KMS-11 (cell line): ENCODE measurements at regions not wholly inside any gene's neighbourhood (a gene's known extent, or its start where the extent isn't known, plus 50 kb on each side); places are given as distances from the start of the nearest gene placed in this dataset.

ENCODE experiments used
- H2AFZ ChIP-seq: fragments of 200-600 bp; sonication (generic); 2 replicates; pipeline ENCODE4 v1.6.1; 2016; ENCODE audit warnings: antibody characterized with exemption, mixed run types, low read depth
- H3K27ac ChIP-seq: fragments of 200-600 bp; sonication (generic); 2 replicates; pipeline ENCODE4 v1.6.1; 2016; ENCODE audit warnings: mild to moderate bottlenecking, mixed run types
- H3K27me3 ChIP-seq: fragments of 200-600 bp; sonication (generic); 2 replicates; pipeline ENCODE4 v1.6.1; 2017; ENCODE audit warnings: mild to moderate bottlenecking, low read depth, mixed run types, moderate library complexity; ENCODE audit not compliant: insufficient read depth
- H3K36me3 ChIP-seq: fragments of 200-600 bp; sonication (generic); 2 replicates; pipeline ENCODE4 v1.6.1; 2017; ENCODE audit warnings: mild to moderate bottlenecking, mixed run types; ENCODE audit not compliant: insufficient read depth
- H3K4me1 ChIP-seq: fragments of 200-600 bp; sonication (generic); 2 replicates; pipeline ENCODE4 v1.6.1; 2016; ENCODE audit warnings: mild to moderate bottlenecking, low read depth, mixed run types; ENCODE audit not compliant: poor library complexity, severe bottlenecking
- H3K4me2 ChIP-seq: fragments of 200-600 bp; sonication (generic); 2 replicates; pipeline ENCODE4 v1.7.0; 2016; ENCODE audit warnings: mild to moderate bottlenecking, mixed run types
- H3K4me3 ChIP-seq: fragments of 200-600 bp; sonication (generic); IDR thresholded peaks from 2 replicates; pipeline ENCODE4 v1.6.1; 2017; ENCODE audit warnings: low read depth, low read length, mixed read lengths; ENCODE audit not compliant: insufficient read depth
- H3K79me2 ChIP-seq: fragments of 200-600 bp; sonication (generic); 2 replicates; pipeline ENCODE4 v1.6.1; 2016; ENCODE audit warnings: low read depth, mixed run types; ENCODE audit not compliant: insufficient read depth
- H3K9ac ChIP-seq: fragments of 200-600 bp; sonication (generic); 2 replicates; pipeline ENCODE4 v1.6.1; 2016; ENCODE audit warnings: mild to moderate bottlenecking, mixed run types
- H4K20me1 ChIP-seq: fragments of 200-600 bp; sonication (generic); 2 replicates; pipeline ENCODE4 v1.6.1; 2016; ENCODE audit warnings: mild to moderate bottlenecking, mixed run types; ENCODE audit not compliant: insufficient read depth
- CTCF ChIP-seq: fragments of 200-600 bp; sonication (generic); conservative IDR thresholded peaks from 2 replicates; pipeline ENCODE4 v1.6.1; 2017; ENCODE audit warnings: low read depth, mild to moderate bottlenecking, antibody characterized with exemption, low read length, moderate library complexity, mixed read lengths

DNA sequence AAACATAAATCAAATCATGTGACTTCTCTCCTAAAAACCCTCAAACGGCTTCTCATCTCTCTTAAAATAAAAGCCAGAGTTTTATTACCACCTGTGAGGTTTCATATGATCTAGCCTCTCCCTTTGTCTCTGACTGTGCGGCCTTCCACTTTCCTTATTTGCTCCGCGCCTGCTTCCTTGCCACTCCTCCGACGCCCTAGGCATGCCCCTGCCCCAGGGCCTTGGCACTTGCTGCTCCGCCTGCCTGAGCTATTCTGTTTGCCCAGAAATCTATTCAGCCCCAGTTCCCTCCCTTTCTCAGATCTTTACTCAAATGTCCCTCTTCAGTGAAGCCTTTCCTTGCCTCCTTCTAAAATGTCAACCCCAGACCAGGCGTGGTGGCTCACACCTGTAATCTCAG, 57.5 kb upstream of the DISP3 start:
- Histone ChIP-seq H3K4me1 (no peaks in the 10 kb centered on the region), H3K4me2 (no peak overlapping the region), H3K36me3 (no peaks in the 10 kb centered on the region), H3K27ac (no peak overlapping the region), H3K79me2 (no peaks in the 10 kb centered on the region), H3K9ac (no peak overlapping the region), H3K4me3 (no peak overlapping the region), H2AFZ (no peak overlapping the region), H4K20me1 (no peaks in the 10 kb centered on the region), H3K27me3 (peaks cover 53% of the 10 kb centered on the region)
- TF ChIP-seq CTCF = no peak

DNA sequence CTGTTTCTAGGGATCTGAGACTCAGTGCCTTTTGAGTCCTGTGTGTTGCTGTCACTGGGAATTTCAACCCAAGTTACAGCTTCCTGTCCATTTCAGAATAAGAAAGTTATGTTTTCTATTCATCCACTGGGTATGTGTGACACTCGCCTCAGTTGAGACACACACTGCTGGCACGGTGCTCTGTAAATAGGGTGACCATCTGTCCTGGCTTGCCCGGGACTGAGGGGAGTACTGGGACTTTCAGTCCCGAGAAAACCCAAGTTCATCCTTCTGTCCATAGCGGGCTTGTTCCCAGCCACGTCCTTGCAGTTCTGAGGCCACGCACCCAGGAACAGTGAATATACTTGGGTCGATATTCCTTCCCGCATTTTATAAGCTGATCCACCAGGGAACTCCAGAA, 56.3 kb upstream of the DISP3 start:
- H3K4me3 ChIP-seq = no peak overlapping the region
- no peaks in the 10 kb centered on the region for H4K20me1 ChIP-seq
- no peaks in the 10 kb centered on the region for H3K4me1 ChIP-seq

GRCh38 chr1:11426617-11427016, 52.3 kb upstream of the DISP3 start:
- Histone ChIP-seq H3K36me3 (no peaks in the 10 kb centered on the region), H3K4me2 (no peak overlapping the region), H3K79me2 (no peaks in the 10 kb centered on the region), H3K4me1 (no peaks in the 10 kb centered on the region), H3K4me3 (no peak overlapping the region), H4K20me1 (no peaks in the 10 kb centered on the region), H3K27me3 (peaks cover 49% of the 10 kb centered on the region), H2AFZ (no peak overlapping the region), H3K27ac (no peak overlapping the region), H3K9ac (no peak overlapping the region)
- no peak for TF ChIP-seq CTCF

More for the DNA sequence above, 56.3 kb upstream of the DISP3 start:
- no peak overlapping the region for H3K9ac ChIP-seq
- no peak overlapping the region for H2AFZ ChIP-seq
- no peak overlapping the region for H3K4me2 ChIP-seq
- no peak for TF ChIP-seq CTCF
- H3K27ac ChIP-seq = no peak overlapping the region
- no peaks in the 10 kb centered on the region for H3K79me2 ChIP-seq
- H3K36me3 ChIP-seq = no peaks in the 10 kb centered on the region
- H3K27me3 ChIP-seq = peaks cover 46% of the 10 kb centered on the region

DNA sequence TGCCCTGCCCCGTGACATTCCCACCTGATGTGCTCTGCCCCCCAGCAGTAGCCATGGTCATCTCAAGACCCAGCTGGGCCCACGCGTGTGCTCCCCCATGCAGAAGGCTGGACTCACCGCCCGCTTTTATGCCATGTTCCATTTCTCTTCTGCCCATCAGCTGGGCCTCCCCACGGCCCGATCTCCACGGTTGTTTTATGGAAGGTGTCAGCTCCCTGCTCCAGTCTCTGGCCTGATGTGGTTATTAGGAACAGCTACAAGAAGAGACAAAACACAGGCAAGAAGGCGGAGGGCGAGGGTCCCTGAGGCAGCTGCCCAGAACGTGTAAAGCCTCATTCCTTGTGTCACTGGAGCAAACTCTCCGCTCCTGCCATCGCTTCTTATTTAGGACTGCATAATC, 50.2 kb upstream of the DISP3 start:
- Histone ChIP-seq H2AFZ (no peak overlapping the region), H3K27ac (no peak overlapping the region)

More for the DNA sequence above, 50.2 kb upstream of the DISP3 start:
- Histone ChIP-seq H3K79me2 (no peaks in the 10 kb centered on the region), H3K27me3 (peaks cover 53% of the 10 kb centered on the region; the same call in 1 of the 2 replicates), H3K4me2 (no peak overlapping the region), H4K20me1 (no peaks in the 10 kb centered on the region), H3K4me1 (no peaks in the 10 kb centered on the region), H3K9ac (no peak overlapping the region), H3K4me3 (no peak overlapping the region), H3K36me3 (no peaks in the 10 kb centered on the region)
- TF ChIP-seq CTCF = no peak
